Osteoblast (primary cell): ENCODE measurements at regions not wholly inside any gene's neighbourhood (a gene's known extent, or its start where the extent isn't known, plus 50 kb on each side); places are given as distances from the start of the nearest gene placed in this dataset.

ENCODE experiments used
- DNase-seq: peaks from one replicate; pipeline ENCODE4 v3.0.0; 2011; ENCODE audit warnings: low spot score, mixed read lengths; ENCODE audit not compliant: insufficient read length; ENCODE audit errors: missing footprints
- H2AFZ ChIP-seq: 2 replicates; pipeline ENCODE4 v1.6.0; 2011; ENCODE audit warnings: mild to moderate bottlenecking, low read length
- H3K27ac ChIP-seq: 2 replicates; pipeline ENCODE4 v1.5.1; 2011; ENCODE audit warnings: mild to moderate bottlenecking, low read depth, low read length, moderate library complexity
- H3K27me3 ChIP-seq: 2 replicates; pipeline ENCODE4 v1.6.0; 2012; ENCODE audit warnings: mild to moderate bottlenecking, control low read depth, inconsistent platforms, low read length, moderate library complexity; ENCODE audit not compliant: insufficient read depth
- H3K36me3 ChIP-seq: 2 replicates; pipeline ENCODE4 v1.5.1; 2011; ENCODE audit warnings: mild to moderate bottlenecking, low read length, control low read depth, moderate library complexity; ENCODE audit not compliant: insufficient read depth
- H3K4me1 ChIP-seq: 2 replicates; pipeline ENCODE4 v1.5.1; 2011; ENCODE audit warnings: mild to moderate bottlenecking, low read length, control low read depth, moderate library complexity; ENCODE audit not compliant: insufficient read depth
- H3K4me2 ChIP-seq: 2 replicates; pipeline ENCODE4 v1.6.0; 2011; ENCODE audit warnings: mild to moderate bottlenecking, low read length; ENCODE audit not compliant: insufficient read depth
- H3K4me3 ChIP-seq: fragments of 200-600 bp; sonication (generic); 3 replicates; pipeline ENCODE4 v1.5.1; 2012; ENCODE audit warnings: mild to moderate bottlenecking, low read length, inconsistent platforms; ENCODE audit not compliant: insufficient read depth
- H3K79me2 ChIP-seq: 2 replicates; pipeline ENCODE4 v1.6.0; 2012; ENCODE audit warnings: mild to moderate bottlenecking, low read length, control low read depth, inconsistent platforms; ENCODE audit not compliant: insufficient read depth
- H3K9me3 ChIP-seq: 2 replicates; pipeline ENCODE4 v1.5.1; 2011; ENCODE audit warnings: low read depth, low read length, control low read depth
- H4K20me1 ChIP-seq: 2 replicates; pipeline ENCODE4 v1.6.0; 2012; ENCODE audit warnings: mild to moderate bottlenecking, low read length, control low read depth; ENCODE audit not compliant: insufficient read depth
- TF ChIP-seq, protein P1 (sequence below): IDR thresholded peaks from 2 replicates; pipeline ENCODE4 v1.5.1; 2011; ENCODE audit warnings: mild to moderate bottlenecking, low read depth, low read length, moderate library complexity; ENCODE audit errors: extremely low read depth

- no peak for DNase-seq
- TF ChIP-seq, protein P1, sequence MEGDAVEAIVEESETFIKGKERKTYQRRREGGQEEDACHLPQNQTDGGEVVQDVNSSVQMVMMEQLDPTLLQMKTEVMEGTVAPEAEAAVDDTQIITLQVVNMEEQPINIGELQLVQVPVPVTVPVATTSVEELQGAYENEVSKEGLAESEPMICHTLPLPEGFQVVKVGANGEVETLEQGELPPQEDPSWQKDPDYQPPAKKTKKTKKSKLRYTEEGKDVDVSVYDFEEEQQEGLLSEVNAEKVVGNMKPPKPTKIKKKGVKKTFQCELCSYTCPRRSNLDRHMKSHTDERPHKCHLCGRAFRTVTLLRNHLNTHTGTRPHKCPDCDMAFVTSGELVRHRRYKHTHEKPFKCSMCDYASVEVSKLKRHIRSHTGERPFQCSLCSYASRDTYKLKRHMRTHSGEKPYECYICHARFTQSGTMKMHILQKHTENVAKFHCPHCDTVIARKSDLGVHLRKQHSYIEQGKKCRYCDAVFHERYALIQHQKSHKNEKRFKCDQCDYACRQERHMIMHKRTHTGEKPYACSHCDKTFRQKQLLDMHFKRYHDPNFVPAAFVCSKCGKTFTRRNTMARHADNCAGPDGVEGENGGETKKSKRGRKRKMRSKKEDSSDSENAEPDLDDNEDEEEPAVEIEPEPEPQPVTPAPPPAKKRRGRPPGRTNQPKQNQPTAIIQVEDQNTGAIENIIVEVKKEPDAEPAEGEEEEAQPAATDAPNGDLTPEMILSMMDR: no peak
Measured at GRCh38 chr6:86010915-86011786, 368.5 kb upstream of the SYNCRIP start.

GRCh38 chr6:85997206-85997605 lies 354.5 kb upstream of the SYNCRIP start:
- no peaks in the 10 kb centered on the region for H3K4me1 ChIP-seq
- no peak overlapping the region for H3K4me2 ChIP-seq
- no peaks in the 10 kb centered on the region for H3K27me3 ChIP-seq
- H3K79me2 ChIP-seq: no peaks in the 10 kb centered on the region
- no peak overlapping the region for H3K4me3 ChIP-seq
- no peaks in the 10 kb centered on the region for H3K9me3 ChIP-seq
- TF ChIP-seq, protein P1: no peak
- H3K27ac ChIP-seq: no peak overlapping the region
- no peak overlapping the region for H2AFZ ChIP-seq
- DNase-seq: no peak
- H4K20me1 ChIP-seq: no peaks in the 10 kb centered on the region
- no peaks in the 10 kb centered on the region for H3K36me3 ChIP-seq

More at GRCh38 chr6:86010915-86011786, 368.5 kb upstream of the SYNCRIP start:
- Histone ChIP-seq H3K27me3 (no peaks in the 10 kb centered on the region), H3K4me2 (no peak overlapping the region), H4K20me1 (no peaks in the 10 kb centered on the region), H3K79me2 (no peaks in the 10 kb centered on the region), H2AFZ (no peak overlapping the region), H3K27ac (no peak overlapping the region), H3K9me3 (no peaks in the 10 kb centered on the region), H3K36me3 (no peaks in the 10 kb centered on the region), H3K4me1 (no peaks in the 10 kb centered on the region), H3K4me3 (no peak overlapping the region)

DNA sequence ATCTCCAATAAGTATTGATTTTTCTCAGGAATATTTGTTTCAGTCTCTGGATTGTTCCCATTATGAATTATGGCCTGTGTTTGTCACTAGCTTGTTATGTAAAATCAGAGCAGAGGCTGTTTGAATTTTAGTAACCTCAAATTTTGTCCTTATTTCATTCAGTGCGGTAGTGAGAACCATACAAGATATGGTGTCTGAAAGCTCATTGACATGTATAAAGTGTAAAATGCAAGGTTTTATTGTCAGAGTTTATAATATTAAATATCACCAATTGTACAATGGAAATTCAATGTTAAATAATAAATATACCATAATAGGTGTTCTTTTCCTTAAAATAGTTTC lies 353.3 kb upstream of the SYNCRIP start:
- H3K9me3 ChIP-seq: no peaks in the 10 kb centered on the region
- H3K27ac ChIP-seq: no peak overlapping the region
- no peaks in the 10 kb centered on the region for H3K4me1 ChIP-seq
- no peak overlapping the region for H3K4me3 ChIP-seq
- no peaks in the 10 kb centered on the region for H3K79me2 ChIP-seq
- no peaks in the 10 kb centered on the region for H4K20me1 ChIP-seq
- no peak overlapping the region for H2AFZ ChIP-seq
- TF ChIP-seq, protein P1: no peak
- no peaks in the 10 kb centered on the region for H3K27me3 ChIP-seq
- DNase-seq: no peak
- no peaks in the 10 kb centered on the region for H3K36me3 ChIP-seq
- H3K4me2 ChIP-seq: no peak overlapping the region

DNA sequence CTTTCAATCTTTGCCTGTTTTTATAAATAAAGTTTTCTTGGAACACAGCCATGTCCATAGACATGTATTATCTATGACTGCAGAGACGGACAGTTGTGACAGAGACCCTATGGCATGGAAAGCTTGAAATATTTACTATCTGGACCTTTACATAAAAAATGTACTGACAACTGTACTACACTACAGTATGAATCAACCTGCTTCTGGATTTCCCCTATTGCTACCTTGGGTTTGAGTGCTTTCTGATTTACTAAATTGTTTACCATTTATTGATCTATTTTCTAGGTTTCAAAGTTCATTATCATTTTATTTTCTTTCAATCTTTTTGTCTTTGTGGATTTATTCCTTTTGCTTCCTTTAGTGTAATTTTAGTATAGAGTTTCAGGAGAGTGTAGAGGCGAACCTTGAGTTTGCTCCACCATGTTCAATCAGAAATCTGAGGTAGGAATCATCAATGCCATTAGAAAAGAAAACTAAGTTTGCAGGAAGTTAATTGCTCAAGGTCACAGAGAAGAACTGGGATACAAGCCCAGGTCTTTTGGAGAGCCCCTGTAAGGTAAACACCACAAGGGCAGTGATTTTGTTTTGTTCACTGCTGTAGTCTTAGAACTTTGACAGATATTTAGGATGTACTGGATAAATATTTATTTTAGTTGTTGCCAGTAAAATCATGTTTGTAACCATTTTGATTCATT lies 352.8 kb upstream of the SYNCRIP start:
- Histone ChIP-seq H3K9me3 (no peaks in the 10 kb centered on the region), H3K4me3 (no peak overlapping the region), H3K36me3 (no peaks in the 10 kb centered on the region), H3K27ac (no peak overlapping the region), H4K20me1 (no peaks in the 10 kb centered on the region), H3K27me3 (no peaks in the 10 kb centered on the region), H3K4me1 (no peaks in the 10 kb centered on the region), H2AFZ (no peak overlapping the region), H3K4me2 (no peak overlapping the region), H3K79me2 (no peaks in the 10 kb centered on the region)
- TF ChIP-seq, protein P1: no peak
- DNase-seq: no peak
